GM23338 (cell line): ENCODE measurements at regions not wholly inside any gene's neighbourhood (a gene's known extent, or its start where the extent isn't known, plus 50 kb on each side); places are given as distances from the start of the nearest gene placed in this dataset.

ENCODE experiments used
- ATAC-seq: fragments of 200-7000 bp; cut with Tn5 transposase; 3 replicates; pipeline ENCODE4 v1.9.1; 2020
- DNase-seq: peaks from one replicate; pipeline ENCODE4 v3.0.0-alpha.2; 2015; ENCODE audit warnings: low spot score
- H2AFZ ChIP-seq: fragments of 200-600 bp; sonication (generic); 2 replicates; pipeline ENCODE4 v1.8.0; 2016; ENCODE audit warnings: antibody characterized with exemption, mild to moderate bottlenecking, moderate library complexity
- H3F3A ChIP-seq: fragments of 200-600 bp; sonication (generic); replicated peaks from 2 replicates; pipeline ENCODE4 v1.8.0; 2017; ENCODE audit warnings: antibody characterized with exemption, mixed run types, low read depth
- H3K27ac ChIP-seq: fragments of 200-600 bp; sonication (generic); 2 replicates; pipeline ENCODE4 v1.6.1; 2016; ENCODE audit warnings: low read depth
- H3K27me3 ChIP-seq: fragments of 200-600 bp; sonication (generic); 2 replicates; pipeline ENCODE4 v1.8.0; 2016; ENCODE audit warnings: mild to moderate bottlenecking, mixed run types, moderate library complexity; ENCODE audit not compliant: insufficient read depth
- H3K36me3 ChIP-seq: fragments of 200-600 bp; sonication (generic); 2 replicates; pipeline ENCODE4 v1.8.0; 2016; ENCODE audit warnings: mild to moderate bottlenecking; ENCODE audit not compliant: insufficient read depth
- H3K4me1 ChIP-seq: fragments of 200-600 bp; sonication (generic); 2 replicates; pipeline ENCODE4 v1.8.0; 2016; ENCODE audit warnings: mild to moderate bottlenecking, moderate library complexity; ENCODE audit not compliant: insufficient read depth
- H3K4me2 ChIP-seq: fragments of 200-600 bp; sonication (generic); 2 replicates; pipeline ENCODE4 v1.7.1; 2017; ENCODE audit warnings: mixed run types
- H3K4me3 ChIP-seq: fragments of 200-600 bp; sonication (generic); 2 replicates; pipeline ENCODE4 v1.6.1; 2016; ENCODE audit warnings: mixed run types
- H3K79me2 ChIP-seq: fragments of 200-600 bp; sonication (generic); replicated peaks from 2 replicates; pipeline ENCODE4 v1.8.0; 2017; ENCODE audit warnings: mild to moderate bottlenecking; ENCODE audit not compliant: insufficient read depth
- H3K9me2 ChIP-seq: fragments of 200-600 bp; sonication (generic); 2 replicates; pipeline ENCODE4 v1.8.0; 2017; ENCODE audit not compliant: insufficient read depth
- H4K20me1 ChIP-seq: fragments of 200-600 bp; sonication (generic); replicated peaks from 2 replicates; pipeline ENCODE4 v1.8.0; 2017; ENCODE audit warnings: mild to moderate bottlenecking; ENCODE audit not compliant: insufficient read depth
- H3K27ac Mint-ChIP-seq: 2 replicates; pipeline ENCODE4 v1.8.0; 2020; ENCODE audit warnings: inconsistent platforms, mild to moderate bottlenecking, moderate library complexity, mixed read lengths
- H3K27me3 Mint-ChIP-seq: 3 replicates; pipeline ENCODE4 v1.8.0; 2022; ENCODE audit warnings: low read depth, mild to moderate bottlenecking, moderate library complexity, mixed read lengths, inconsistent platforms; ENCODE audit not compliant: insufficient read depth, poor library complexity
- H3K36me3 Mint-ChIP-seq: 3 replicates; pipeline ENCODE4 v1.8.0; 2021; ENCODE audit warnings: low read depth, mild to moderate bottlenecking, inconsistent platforms, moderate library complexity, mixed read lengths
- H3K4me1 Mint-ChIP-seq: 3 replicates; pipeline ENCODE4 v1.8.0; 2020; ENCODE audit warnings: mild to moderate bottlenecking, inconsistent platforms, mixed read lengths
- H3K4me3 Mint-ChIP-seq: 3 replicates; pipeline ENCODE4 v1.8.0; 2021; ENCODE audit warnings: moderate library complexity, mild to moderate bottlenecking, inconsistent platforms, mixed read lengths
- H3K9me3 Mint-ChIP-seq: 3 replicates; pipeline ENCODE4 v1.8.0; 2020; ENCODE audit warnings: moderate library complexity, mild to moderate bottlenecking, inconsistent platforms, mixed read lengths
- CREB1 ChIP-seq: fragments of 250-450 bp; sonication (Bioruptor Pico); IDR thresholded peaks from 2 replicates; pipeline ENCODE4 v1.5.0; 2020; ENCODE audit warnings: low read depth, mild to moderate bottlenecking, moderate library complexity
- EZH2 ChIP-seq: fragments of 200-600 bp; sonication (generic); IDR thresholded peaks from one replicate; pipeline ENCODE4 v1.8.0; 2017; ENCODE audit warnings: antibody characterized with exemption, mild to moderate bottlenecking, low read depth; ENCODE audit not compliant: unreplicated experiment
- JUNB ChIP-seq: IDR thresholded peaks from one replicate; pipeline ENCODE4 v1.6.1; 2016; ENCODE audit warnings: antibody characterized with exemption; ENCODE audit not compliant: unreplicated experiment
- POLR2AphosphoS5 ChIP-seq: IDR thresholded peaks from 2 replicates; pipeline ENCODE4 v1.6.1; 2016; ENCODE audit warnings: antibody characterized with exemption, low read depth
- ZNF114 ChIP-seq: fragments of 250-450 bp; sonication (Bioruptor Pico); IDR thresholded peaks from 2 replicates; pipeline ENCODE4 v1.5.0; 2020; ENCODE audit warnings: mild to moderate bottlenecking, moderate library complexity
- ZNF331 ChIP-seq: fragments of 250-450 bp; sonication (Bioruptor Pico); IDR thresholded peaks from 2 replicates; pipeline ENCODE4 v1.5.0; 2020; ENCODE audit warnings: low read depth, mild to moderate bottlenecking, moderate library complexity
- TF ChIP-seq, protein P1 (sequence below): IDR thresholded peaks from one replicate; pipeline ENCODE4 v1.6.1; 2018; ENCODE audit warnings: antibody characterized with exemption; ENCODE audit not compliant: unreplicated experiment
- TF ChIP-seq, protein P2 (sequence below), 2 experiments: fragments of 200-600 bp in 1 of 2; sonication (generic) in 1 of 2; conservative IDR thresholded peaks; 2 replicates each; pipeline versions ENCODE4 v1.5.1 to v1.6.1; 2016 to 2017; ENCODE audit warnings: antibody characterized with exemption in 2 of 2, low read depth in 2 of 2, mild to moderate bottlenecking in 2 of 2, moderate library complexity in 1 of 2

DNA sequence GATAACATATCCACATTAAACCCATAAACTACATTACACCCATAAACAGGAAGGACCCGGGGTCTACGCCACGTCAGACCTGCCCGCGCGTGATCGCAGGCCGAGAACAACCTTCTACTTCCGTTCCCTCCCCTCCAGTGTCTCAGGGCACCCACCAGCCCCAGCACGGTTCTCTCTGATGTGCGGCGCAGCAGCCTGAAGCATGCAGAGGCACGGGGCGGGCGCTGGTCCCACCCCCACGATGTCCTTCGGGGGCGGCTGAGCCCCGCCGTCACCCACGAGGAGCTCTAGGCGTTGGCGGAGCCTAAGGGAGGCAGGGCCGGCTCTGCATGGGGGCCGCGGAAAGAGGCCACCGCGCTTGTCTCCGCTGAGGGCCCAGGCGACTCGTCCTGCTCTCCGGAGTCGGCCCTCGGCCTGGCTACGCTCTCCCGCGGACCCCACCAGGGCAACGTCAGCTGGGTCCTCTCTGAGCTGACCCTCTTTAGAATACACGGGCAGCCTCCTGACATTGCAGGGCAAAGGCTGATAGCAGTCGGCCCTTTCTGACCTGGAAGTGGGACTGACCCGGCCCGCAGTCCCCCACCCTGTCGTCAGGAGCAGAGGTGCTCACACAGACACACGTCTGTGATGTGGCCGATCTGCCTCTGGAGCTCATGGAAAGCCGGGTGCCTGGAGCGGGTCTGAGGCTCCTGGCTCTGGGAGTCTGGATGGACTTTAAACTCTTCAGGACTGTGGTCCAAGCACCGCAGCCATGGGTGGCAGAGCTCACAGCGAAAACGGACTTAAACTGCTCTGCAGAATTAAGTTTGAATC, 65.6 kb upstream of the ADGRA1 start:
- Histone ChIP-seq H4K20me1 (no peaks in the 10 kb centered on the region), H3K4me3 (no peak overlapping the region), H3K4me2 (no peak overlapping the region), H3K27ac (no peak overlapping the region), H3K79me2 (no peaks in the 10 kb centered on the region), H2AFZ (0 out of 2 replicates have a peak overlapping the region, but pooled peaks have one; percentile 56), H3K4me1 (0 out of 2 replicates have a peak, but pooled peaks cover 4% of the 10 kb centered on the region), H3K9me2 (no peaks in the 10 kb centered on the region), H3K27me3 (no peaks in the 10 kb centered on the region), H3K36me3 (no peaks in the 10 kb centered on the region), H3F3A (no peaks in the 10 kb centered on the region)
- Mint-ChIP-seq H3K9me3 (no peaks in the 10 kb centered on the region), H3K4me1 (peaks cover 11% of the 10 kb centered on the region), H3K36me3 (no peaks in the 10 kb centered on the region), H3K4me3 (no peak overlapping the region), H3K27me3 (peaks cover 17% of the 10 kb centered on the region), H3K27ac (no peak overlapping the region)
- TF ChIP-seq, protein P1, sequence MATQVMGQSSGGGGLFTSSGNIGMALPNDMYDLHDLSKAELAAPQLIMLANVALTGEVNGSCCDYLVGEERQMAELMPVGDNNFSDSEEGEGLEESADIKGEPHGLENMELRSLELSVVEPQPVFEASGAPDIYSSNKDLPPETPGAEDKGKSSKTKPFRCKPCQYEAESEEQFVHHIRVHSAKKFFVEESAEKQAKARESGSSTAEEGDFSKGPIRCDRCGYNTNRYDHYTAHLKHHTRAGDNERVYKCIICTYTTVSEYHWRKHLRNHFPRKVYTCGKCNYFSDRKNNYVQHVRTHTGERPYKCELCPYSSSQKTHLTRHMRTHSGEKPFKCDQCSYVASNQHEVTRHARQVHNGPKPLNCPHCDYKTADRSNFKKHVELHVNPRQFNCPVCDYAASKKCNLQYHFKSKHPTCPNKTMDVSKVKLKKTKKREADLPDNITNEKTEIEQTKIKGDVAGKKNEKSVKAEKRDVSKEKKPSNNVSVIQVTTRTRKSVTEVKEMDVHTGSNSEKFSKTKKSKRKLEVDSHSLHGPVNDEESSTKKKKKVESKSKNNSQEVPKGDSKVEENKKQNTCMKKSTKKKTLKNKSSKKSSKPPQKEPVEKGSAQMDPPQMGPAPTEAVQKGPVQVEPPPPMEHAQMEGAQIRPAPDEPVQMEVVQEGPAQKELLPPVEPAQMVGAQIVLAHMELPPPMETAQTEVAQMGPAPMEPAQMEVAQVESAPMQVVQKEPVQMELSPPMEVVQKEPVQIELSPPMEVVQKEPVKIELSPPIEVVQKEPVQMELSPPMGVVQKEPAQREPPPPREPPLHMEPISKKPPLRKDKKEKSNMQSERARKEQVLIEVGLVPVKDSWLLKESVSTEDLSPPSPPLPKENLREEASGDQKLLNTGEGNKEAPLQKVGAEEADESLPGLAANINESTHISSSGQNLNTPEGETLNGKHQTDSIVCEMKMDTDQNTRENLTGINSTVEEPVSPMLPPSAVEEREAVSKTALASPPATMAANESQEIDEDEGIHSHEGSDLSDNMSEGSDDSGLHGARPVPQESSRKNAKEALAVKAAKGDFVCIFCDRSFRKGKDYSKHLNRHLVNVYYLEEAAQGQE, result no peak
- TF ChIP-seq, protein P2, sequence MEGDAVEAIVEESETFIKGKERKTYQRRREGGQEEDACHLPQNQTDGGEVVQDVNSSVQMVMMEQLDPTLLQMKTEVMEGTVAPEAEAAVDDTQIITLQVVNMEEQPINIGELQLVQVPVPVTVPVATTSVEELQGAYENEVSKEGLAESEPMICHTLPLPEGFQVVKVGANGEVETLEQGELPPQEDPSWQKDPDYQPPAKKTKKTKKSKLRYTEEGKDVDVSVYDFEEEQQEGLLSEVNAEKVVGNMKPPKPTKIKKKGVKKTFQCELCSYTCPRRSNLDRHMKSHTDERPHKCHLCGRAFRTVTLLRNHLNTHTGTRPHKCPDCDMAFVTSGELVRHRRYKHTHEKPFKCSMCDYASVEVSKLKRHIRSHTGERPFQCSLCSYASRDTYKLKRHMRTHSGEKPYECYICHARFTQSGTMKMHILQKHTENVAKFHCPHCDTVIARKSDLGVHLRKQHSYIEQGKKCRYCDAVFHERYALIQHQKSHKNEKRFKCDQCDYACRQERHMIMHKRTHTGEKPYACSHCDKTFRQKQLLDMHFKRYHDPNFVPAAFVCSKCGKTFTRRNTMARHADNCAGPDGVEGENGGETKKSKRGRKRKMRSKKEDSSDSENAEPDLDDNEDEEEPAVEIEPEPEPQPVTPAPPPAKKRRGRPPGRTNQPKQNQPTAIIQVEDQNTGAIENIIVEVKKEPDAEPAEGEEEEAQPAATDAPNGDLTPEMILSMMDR (conservative IDR thresholded peaks at IDR 0.05; ENCODE audit: low read depth in 2 of 2), result no peak
- TF ChIP-seq CREB1 (no peak), JUNB (no peak), ZNF331 (no peak)
- DNase-seq (no peak), ATAC-seq (no peak)

DNA sequence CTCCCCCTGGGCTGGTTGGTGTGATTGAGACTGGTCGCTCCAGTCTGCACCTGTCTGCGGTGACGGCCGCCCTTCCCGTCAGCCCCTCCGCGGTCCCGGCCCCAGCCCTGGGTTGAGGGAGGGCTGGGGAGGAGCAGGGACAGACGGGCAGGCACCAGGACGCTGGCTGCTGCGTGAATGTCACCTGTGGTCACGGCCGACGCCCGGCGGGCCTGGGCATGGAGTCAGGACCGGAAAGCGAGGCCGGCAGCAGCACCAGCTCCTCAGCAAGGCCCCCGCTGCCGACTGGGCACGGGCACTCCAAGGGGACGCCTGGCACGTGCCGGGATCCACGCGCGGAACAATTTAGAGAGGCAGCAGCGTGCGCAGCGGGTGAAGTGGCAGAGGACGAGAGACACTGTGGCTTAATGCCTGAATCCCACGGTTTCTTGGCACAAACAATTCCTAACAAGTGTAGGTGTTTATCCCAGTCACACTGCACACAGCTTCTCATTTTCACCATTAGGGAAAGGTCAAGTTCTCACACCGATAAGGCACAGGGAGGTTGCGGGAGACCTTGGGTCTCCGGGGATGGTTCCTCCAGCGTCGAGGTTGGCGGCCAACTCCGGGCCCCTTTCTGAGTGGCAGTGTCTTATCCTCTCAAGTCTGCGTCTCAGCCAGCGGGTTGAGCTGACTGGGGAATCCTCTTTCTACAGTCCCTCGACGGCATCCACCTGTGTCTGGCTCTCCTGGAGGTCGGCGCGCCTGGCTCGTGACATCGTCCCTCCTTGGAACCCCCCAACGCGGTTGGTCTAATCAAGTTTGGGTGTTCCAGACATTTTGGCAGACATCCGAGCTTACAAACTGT, 66.4 kb upstream of the ADGRA1 start:
- H3F3A ChIP-seq, result no peaks in the 10 kb centered on the region
- Mint-ChIP-seq H3K9me3 (no peaks in the 10 kb centered on the region), H3K27me3 (peaks cover 20% of the 10 kb centered on the region), H3K4me1 (peaks cover 11% of the 10 kb centered on the region), H3K4me3 (no peak overlapping the region), H3K36me3 (no peaks in the 10 kb centered on the region), H3K27ac (no peak overlapping the region)
- ATAC-seq (no peak), DNase-seq (no peak)
- H3K36me3 ChIP-seq, result no peaks in the 10 kb centered on the region
- H3K79me2 ChIP-seq, result no peaks in the 10 kb centered on the region
- no peak overlapping the region for H3K4me2 ChIP-seq
- 0 out of 2 replicates have a peak overlapping the region, but pooled peaks have one; percentile 56 for H2AFZ ChIP-seq
- TF ChIP-seq JUNB, result no peak
- TF ChIP-seq ZNF331, result no peak
- no peak for TF ChIP-seq POLR2AphosphoS5
- no peak for TF ChIP-seq ZNF114
- no peak for TF ChIP-seq CREB1
- TF ChIP-seq EZH2, result no peak
- TF ChIP-seq, protein P1, result no peak
- H3K9me2 ChIP-seq, result no peaks in the 10 kb centered on the region
- H3K4me3 ChIP-seq, result no peak overlapping the region
- H3K27me3 ChIP-seq, result no peaks in the 10 kb centered on the region
- H3K4me1 ChIP-seq, result 0 out of 2 replicates have a peak, but pooled peaks cover 4% of the 10 kb centered on the region
- H3K27ac ChIP-seq, result no peak overlapping the region
- H4K20me1 ChIP-seq, result no peaks in the 10 kb centered on the region
